MM.1S (cell line): ENCODE measurements at regions not wholly inside any gene's neighbourhood (a gene's known extent, or its start where the extent isn't known, plus 50 kb on each side); places are given as distances from the start of the nearest gene placed in this dataset.

Experiments used
- DNase-seq: peaks from one replicate; pipeline ENCODE4 v3.0.0-alpha.2; 2015
- H2AFZ ChIP-seq: fragments of 300-600 bp; sonication (generic); 2 replicates; pipeline ENCODE4 v1.6.0; 2016; ENCODE audit warnings: antibody characterized with exemption, low read length
- H3F3A ChIP-seq: fragments of 300-600 bp; sonication (generic); 2 replicates; pipeline ENCODE4 v1.6.1; 2016; ENCODE audit warnings: mild to moderate bottlenecking, antibody characterized with exemption, low read length, moderate library complexity, mixed read lengths; ENCODE audit not compliant: insufficient read depth
- H3K27ac ChIP-seq: fragments of 300-600 bp; sonication (generic); 2 replicates; pipeline ENCODE4 v1.5.1; 2016; ENCODE audit warnings: mild to moderate bottlenecking, low read length
- H3K27me3 ChIP-seq: fragments of 300-600 bp; sonication (generic); replicated peaks from 2 replicates; pipeline ENCODE4 v1.6.0; 2016; ENCODE audit warnings: low read length; ENCODE audit not compliant: insufficient read depth
- H3K36me3 ChIP-seq: fragments of 300-600 bp; sonication (generic); replicated peaks from 2 replicates; pipeline ENCODE4 v1.6.1; 2016; ENCODE audit warnings: mild to moderate bottlenecking, low read length, mixed read lengths; ENCODE audit not compliant: insufficient read depth
- H3K4me1 ChIP-seq: fragments of 300-600 bp; sonication (generic); 2 replicates; pipeline ENCODE4 v1.6.1; 2016; ENCODE audit warnings: low read length, mixed read lengths
- H3K4me2 ChIP-seq: fragments of 300-600 bp; sonication (generic); 2 replicates; pipeline ENCODE4 v1.6.0; 2016; ENCODE audit warnings: low read depth, low read length
- H3K4me3 ChIP-seq: fragments of 300-600 bp; sonication (generic); 2 replicates; pipeline ENCODE4 v1.5.1; 2016; ENCODE audit warnings: low read length, mixed read lengths
- H3K79me2 ChIP-seq: fragments of 300-600 bp; sonication (generic); 2 replicates; pipeline ENCODE4 v1.6.1; 2016; ENCODE audit warnings: mixed run types, low read length, mixed read lengths
- H3K9ac ChIP-seq: fragments of 300-600 bp; sonication (generic); 2 replicates; pipeline ENCODE4 v1.6.1; 2016; ENCODE audit warnings: low read length, mixed read lengths
- H3K9me2 ChIP-seq: fragments of 300-600 bp; sonication (generic); replicated peaks from 2 replicates; pipeline ENCODE4 v1.6.1; 2016; ENCODE audit warnings: mild to moderate bottlenecking, low read length, mixed read lengths; ENCODE audit not compliant: insufficient read depth
- H3K9me3 ChIP-seq: fragments of 300-600 bp; sonication (generic); replicated peaks from 2 replicates; pipeline ENCODE4 v1.6.1; 2016; ENCODE audit warnings: mild to moderate bottlenecking, low read length, mixed read lengths; ENCODE audit not compliant: insufficient read depth
- H4K20me1 ChIP-seq: fragments of 300-600 bp; sonication (generic); 2 replicates; pipeline ENCODE4 v1.6.1; 2016; ENCODE audit warnings: mild to moderate bottlenecking, low read length, moderate library complexity, mixed read lengths; ENCODE audit not compliant: insufficient read depth
- CTCF ChIP-seq: fragments of 300-600 bp; sonication (generic); IDR thresholded peaks from 2 replicates; pipeline ENCODE4 v1.5.1; 2016; ENCODE audit warnings: antibody characterized with exemption, low read length, mixed read lengths
- EZH2 ChIP-seq: fragments of 300-600 bp; sonication (generic); optimal IDR thresholded peaks from 2 replicates; pipeline ENCODE3; 2017; ENCODE audit warnings: low read depth, mild to moderate bottlenecking, antibody characterized with exemption, low read length, mixed read lengths
- EZH2phosphoT487 ChIP-seq: fragments of 300-600 bp; sonication (generic); IDR thresholded peaks from 2 replicates; pipeline ENCODE4 v1.6.1; 2018; ENCODE audit warnings: antibody characterized with exemption, low read length

GRCh38 chr5:97545446-97545845, 362.4 kb upstream of the RIOK2 start:
- Histone ChIP-seq H3K79me2 (no peaks in the 10 kb centered on the region), H3K4me1 (peaks cover 9% of the 10 kb centered on the region; the same call in 1 of the 2 replicates), H3K4me3 (no peak overlapping the region), H3K27me3 (no peaks in the 10 kb centered on the region), H4K20me1 (no peaks in the 10 kb centered on the region), H3K4me2 (no peak overlapping the region), H3K9me3 (no peaks in the 10 kb centered on the region), H3K9me2 (no peaks in the 10 kb centered on the region), H3F3A (no peaks in the 10 kb centered on the region), H3K27ac (no peak overlapping the region), H3K36me3 (no peaks in the 10 kb centered on the region), H3K9ac (no peak overlapping the region), H2AFZ (no peak overlapping the region)
- no peak for TF ChIP-seq EZH2phosphoT487
- TF ChIP-seq EZH2, result no peak
- no peak for TF ChIP-seq CTCF
- no peak for DNase-seq

DNA sequence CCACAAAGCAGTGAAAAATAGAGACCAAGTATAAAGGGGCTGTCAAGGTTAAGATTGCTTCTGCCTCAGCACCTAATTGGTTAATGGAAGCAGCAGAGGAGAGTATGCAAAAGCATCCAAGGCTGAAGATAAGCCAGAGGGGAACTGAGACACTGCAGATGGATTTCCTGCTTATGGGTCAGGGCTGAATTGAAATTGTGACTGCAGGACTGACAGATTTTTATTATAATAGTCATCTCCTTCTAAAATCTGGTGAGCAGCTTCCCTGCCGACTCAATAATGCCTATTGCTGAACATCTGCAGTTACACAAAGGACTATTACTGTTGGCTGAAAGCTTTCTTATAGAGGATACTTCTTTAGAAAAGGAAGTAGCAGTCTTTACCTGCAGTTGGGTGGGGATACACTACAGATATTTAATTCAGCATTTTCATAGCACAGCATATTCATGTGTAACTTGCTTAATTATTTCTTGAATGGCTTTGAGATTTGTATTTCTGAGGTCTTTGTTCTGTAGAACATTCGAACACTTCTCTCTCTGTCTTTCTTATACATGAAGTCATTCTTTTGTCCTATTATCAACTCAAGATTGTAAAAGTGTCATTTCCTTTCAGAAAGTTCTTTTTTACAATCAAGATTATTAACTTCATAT, 363.0 kb upstream of the RIOK2 start:
- TF ChIP-seq CTCF (no peak), EZH2 (no peak), EZH2phosphoT487 (no peak)
- Histone ChIP-seq H3K4me3 (no peak overlapping the region), H3K36me3 (no peaks in the 10 kb centered on the region), H3K27ac (no peak overlapping the region), H3K79me2 (no peaks in the 10 kb centered on the region), H3K4me2 (no peak overlapping the region), H2AFZ (no peak overlapping the region), H3K9me2 (no peaks in the 10 kb centered on the region), H3K9ac (no peak overlapping the region), H3K9me3 (no peaks in the 10 kb centered on the region), H3K27me3 (no peaks in the 10 kb centered on the region), H4K20me1 (no peaks in the 10 kb centered on the region), H3K4me1 (peaks cover 9% of the 10 kb centered on the region; the same call in 1 of the 2 replicates), H3F3A (no peaks in the 10 kb centered on the region)
- no peak for DNase-seq

DNA sequence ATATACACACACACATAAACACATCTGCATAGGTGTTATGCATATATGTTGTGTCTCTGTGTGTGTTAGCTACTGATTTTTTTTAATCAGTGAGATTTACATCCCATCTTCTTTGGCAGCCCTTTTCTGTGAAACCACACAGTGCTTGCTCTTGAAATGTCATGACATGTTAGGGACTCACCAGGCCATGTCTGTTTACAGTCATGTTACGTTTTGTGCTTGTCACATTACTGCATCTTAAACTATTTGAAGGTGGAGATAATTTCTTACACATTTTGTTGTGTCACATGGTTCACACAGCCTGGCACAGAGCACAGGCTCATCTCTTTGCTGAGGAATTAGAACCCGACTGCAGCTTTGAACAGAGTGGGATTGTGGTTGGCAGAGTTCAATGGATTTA, 364.4 kb upstream of the RIOK2 start:
- H3K4me1 ChIP-seq, result peaks cover 9% of the 10 kb centered on the region; the same call in 1 of the 2 replicates
- H3F3A ChIP-seq, result no peaks in the 10 kb centered on the region
- no peak overlapping the region for H3K4me2 ChIP-seq
- no peaks in the 10 kb centered on the region for H3K9me2 ChIP-seq
- no peak overlapping the region for H3K4me3 ChIP-seq
- no peak overlapping the region for H3K9ac ChIP-seq
- no peaks in the 10 kb centered on the region for H3K27me3 ChIP-seq
- no peak overlapping the region for H3K27ac ChIP-seq
- H3K9me3 ChIP-seq, result no peaks in the 10 kb centered on the region
- no peaks in the 10 kb centered on the region for H3K79me2 ChIP-seq
- H4K20me1 ChIP-seq, result no peaks in the 10 kb centered on the region
- TF ChIP-seq EZH2phosphoT487 (no peak), CTCF (no peak), EZH2 (no peak)
- no peak overlapping the region for H2AFZ ChIP-seq
- no peak for DNase-seq
- no peaks in the 10 kb centered on the region for H3K36me3 ChIP-seq
